Nephron (organoid): ENCODE measurements at regions not wholly inside any gene's neighbourhood (a gene's known extent, or its start where the extent isn't known, plus 50 kb on each side); places are given as distances from the start of the nearest gene placed in this dataset.

Experiments
- H3K27ac Mint-ChIP-seq, 3 experiments: 2 replicates each; pipeline ENCODE4 v1.8.0; 2020; ENCODE audit warnings: mixed read lengths in 3 of 3, mild to moderate bottlenecking in 2 of 3, moderate library complexity in 1 of 3
- H3K27me3 Mint-ChIP-seq: 2 replicates; pipeline ENCODE4 v1.8.0; 2021; ENCODE audit warnings: low read depth, mild to moderate bottlenecking, moderate library complexity, mixed read lengths
- H3K36me3 Mint-ChIP-seq: 2 replicates; pipeline ENCODE4 v1.8.0; 2020; ENCODE audit warnings: low read depth, mixed read lengths
- H3K4me1 Mint-ChIP-seq: 2 replicates; pipeline ENCODE4 v1.8.0; 2020; ENCODE audit warnings: mixed read lengths
- H3K4me3 Mint-ChIP-seq, 3 experiments: 2 replicates each; pipeline ENCODE4 v1.8.0; 2020; ENCODE audit warnings: mild to moderate bottlenecking in 3 of 3, mixed read lengths in 3 of 3, moderate library complexity in 2 of 3
- H3K9me3 Mint-ChIP-seq: 2 replicates; pipeline ENCODE4 v1.8.0; 2020; ENCODE audit warnings: mixed read lengths
- TF ChIP-seq, protein P1 (sequence below), 3 experiments: fragments of 200-600 bp; sonication (generic); IDR thresholded peaks; one replicate each; pipeline ENCODE4 v1.5.0; 2021; ENCODE audit warnings: antibody characterized with exemption in 3 of 3; ENCODE audit not compliant: unreplicated experiment in 3 of 3

DNA sequence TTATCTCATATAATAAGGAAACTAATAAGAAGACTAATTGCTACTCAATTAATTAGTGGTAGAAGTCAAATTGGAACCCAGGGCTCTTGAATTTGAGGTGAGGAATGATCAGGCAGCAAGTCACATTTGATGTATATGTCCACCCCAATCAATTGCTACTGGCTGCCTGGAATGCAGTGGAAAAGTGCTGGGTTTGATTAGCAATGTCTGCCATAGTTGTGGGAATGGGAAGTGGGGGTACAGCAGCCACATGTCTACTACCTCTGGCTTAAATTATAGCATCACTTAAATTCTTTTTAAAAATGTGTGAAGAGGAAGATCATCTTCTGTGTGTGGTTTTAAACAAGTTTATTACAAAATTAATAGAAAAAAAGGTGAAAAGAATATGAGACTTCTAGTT lies 50.8 kb upstream of the NAV2 start:
- no peak overlapping the region for H3K4me3 Mint-ChIP-seq
- H3K27me3 Mint-ChIP-seq = peaks cover 10% of the 10 kb centered on the region

DNA sequence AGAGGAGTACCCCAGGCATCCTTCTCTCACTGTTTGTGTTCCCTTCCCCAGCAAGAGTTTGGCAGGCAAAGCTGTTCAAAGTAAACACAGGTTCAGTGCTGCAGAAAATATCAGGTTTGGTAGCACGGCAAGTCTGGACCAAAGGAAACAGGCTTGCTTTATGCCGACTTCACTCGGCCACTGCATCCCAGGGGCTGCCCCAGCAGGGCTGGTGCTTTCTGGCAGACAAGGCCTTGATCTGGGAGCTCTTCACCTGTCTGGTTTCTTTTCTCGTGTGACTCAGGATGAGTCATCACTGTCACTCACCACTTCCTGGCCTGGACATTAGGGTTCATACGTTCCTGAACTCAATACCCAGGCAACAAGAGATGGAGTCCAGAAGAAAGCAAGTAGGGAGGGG lies 52.6 kb upstream of the NAV2 start:
- no peaks in the 10 kb centered on the region for H3K36me3 Mint-ChIP-seq
- no peak overlapping the region for H3K4me3 Mint-ChIP-seq
- peaks cover 15% of the 10 kb centered on the region for H3K27me3 Mint-ChIP-seq
- H3K4me1 Mint-ChIP-seq = peaks cover 5% of the 10 kb centered on the region
- TF ChIP-seq, protein P1, sequence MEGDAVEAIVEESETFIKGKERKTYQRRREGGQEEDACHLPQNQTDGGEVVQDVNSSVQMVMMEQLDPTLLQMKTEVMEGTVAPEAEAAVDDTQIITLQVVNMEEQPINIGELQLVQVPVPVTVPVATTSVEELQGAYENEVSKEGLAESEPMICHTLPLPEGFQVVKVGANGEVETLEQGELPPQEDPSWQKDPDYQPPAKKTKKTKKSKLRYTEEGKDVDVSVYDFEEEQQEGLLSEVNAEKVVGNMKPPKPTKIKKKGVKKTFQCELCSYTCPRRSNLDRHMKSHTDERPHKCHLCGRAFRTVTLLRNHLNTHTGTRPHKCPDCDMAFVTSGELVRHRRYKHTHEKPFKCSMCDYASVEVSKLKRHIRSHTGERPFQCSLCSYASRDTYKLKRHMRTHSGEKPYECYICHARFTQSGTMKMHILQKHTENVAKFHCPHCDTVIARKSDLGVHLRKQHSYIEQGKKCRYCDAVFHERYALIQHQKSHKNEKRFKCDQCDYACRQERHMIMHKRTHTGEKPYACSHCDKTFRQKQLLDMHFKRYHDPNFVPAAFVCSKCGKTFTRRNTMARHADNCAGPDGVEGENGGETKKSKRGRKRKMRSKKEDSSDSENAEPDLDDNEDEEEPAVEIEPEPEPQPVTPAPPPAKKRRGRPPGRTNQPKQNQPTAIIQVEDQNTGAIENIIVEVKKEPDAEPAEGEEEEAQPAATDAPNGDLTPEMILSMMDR (IDR thresholded peaks at IDR 0.05; ENCODE audit: unreplicated experiment in 3 of 3) = no peak
- H3K27ac Mint-ChIP-seq = no peak overlapping the region
- no peaks in the 10 kb centered on the region for H3K9me3 Mint-ChIP-seq

More for the DNA sequence above, 50.8 kb upstream of the NAV2 start:
- H3K36me3 Mint-ChIP-seq = no peaks in the 10 kb centered on the region
- no peak overlapping the region for H3K27ac Mint-ChIP-seq
- peaks cover 6% of the 10 kb centered on the region for H3K4me1 Mint-ChIP-seq
- TF ChIP-seq, protein P1 (IDR thresholded peaks at IDR 0.05; ENCODE audit: unreplicated experiment in 3 of 3) = no peak
- no peaks in the 10 kb centered on the region for H3K9me3 Mint-ChIP-seq

DNA sequence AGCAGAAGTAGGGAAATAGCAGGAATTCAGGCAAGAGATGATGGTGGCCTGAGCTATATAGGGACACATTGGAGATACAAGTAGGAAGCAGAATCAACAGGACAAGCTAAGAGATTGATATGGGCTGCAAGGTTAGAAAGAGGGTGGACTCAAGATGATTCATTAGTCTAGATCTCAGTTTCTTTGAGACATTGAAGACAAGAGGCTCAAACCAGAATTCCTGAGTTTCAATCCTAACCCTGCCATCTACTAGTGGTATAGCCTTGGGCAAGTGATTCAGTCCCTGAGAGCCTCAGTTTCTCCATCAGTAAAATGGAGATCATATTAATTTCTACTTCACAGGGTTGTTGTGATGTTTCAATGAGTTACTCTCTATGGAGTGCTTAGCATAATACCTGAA lies 53.1 kb upstream of the NAV2 start:
- Mint-ChIP-seq H3K27me3 (peaks cover 15% of the 10 kb centered on the region), H3K27ac (no peak overlapping the region)

DNA sequence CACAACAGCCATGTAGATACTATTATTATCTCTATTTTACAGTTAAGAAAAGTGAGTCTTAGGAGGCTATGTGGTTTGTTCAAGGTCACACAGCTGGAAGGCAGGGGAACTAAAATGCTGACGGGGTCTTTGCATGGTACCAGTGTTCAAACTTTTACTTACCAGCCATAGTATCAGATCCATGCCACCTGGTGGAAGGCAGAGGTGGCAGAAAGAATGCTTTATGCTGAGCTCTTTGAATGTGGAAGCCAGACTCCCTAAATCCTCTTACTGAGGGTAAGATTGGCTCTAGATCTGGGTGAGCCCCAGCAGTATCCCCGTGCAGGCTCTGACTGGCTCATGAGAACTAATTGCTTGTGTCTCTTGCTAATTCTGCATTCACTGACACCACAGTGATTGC lies 54.3 kb upstream of the NAV2 start:
- H3K36me3 Mint-ChIP-seq = no peaks in the 10 kb centered on the region
- TF ChIP-seq, protein P1 (IDR thresholded peaks at IDR 0.05; ENCODE audit: unreplicated experiment in 3 of 3) = no peak
- H3K9me3 Mint-ChIP-seq = peaks cover 2% of the 10 kb centered on the region
- no peaks in the 10 kb centered on the region for H3K4me1 Mint-ChIP-seq
- H3K4me3 Mint-ChIP-seq = no peak overlapping the region
- no peak overlapping the region for H3K27ac Mint-ChIP-seq
- peaks cover 11% of the 10 kb centered on the region for H3K27me3 Mint-ChIP-seq

More for the DNA sequence above, 53.1 kb upstream of the NAV2 start:
- no peak overlapping the region for H3K4me3 Mint-ChIP-seq
- peaks cover 2% of the 10 kb centered on the region for H3K9me3 Mint-ChIP-seq
- no peaks in the 10 kb centered on the region for H3K4me1 Mint-ChIP-seq
- TF ChIP-seq, protein P1 (IDR thresholded peaks at IDR 0.05; ENCODE audit: unreplicated experiment in 3 of 3) = no peak
- H3K36me3 Mint-ChIP-seq = no peaks in the 10 kb centered on the region

DNA sequence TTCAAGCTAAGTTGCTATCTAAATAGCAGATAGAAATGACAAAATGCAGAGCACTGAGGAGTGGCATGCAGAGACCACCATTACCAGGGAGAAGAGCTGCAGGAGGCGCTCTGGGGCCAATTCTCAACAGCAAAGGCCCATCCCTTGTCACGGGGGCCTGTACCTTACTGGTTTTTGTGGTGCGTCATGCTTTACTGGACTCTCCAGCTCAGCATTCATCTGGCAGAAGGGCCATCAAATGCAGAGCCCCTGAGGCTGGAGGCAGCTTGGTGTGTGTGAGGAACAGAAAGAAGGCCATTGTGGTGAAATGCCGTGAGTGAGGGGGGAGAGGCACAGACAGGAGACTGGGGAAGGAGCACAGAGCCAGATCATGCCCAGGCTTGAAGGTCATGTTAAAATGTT lies 56.5 kb upstream of the NAV2 start:
- Mint-ChIP-seq H3K27me3 (peaks cover 11% of the 10 kb centered on the region), H3K9me3 (peaks cover 4% of the 10 kb centered on the region), H3K4me3 (no peak overlapping the region), H3K4me1 (peaks cover 10% of the 10 kb centered on the region), H3K36me3 (no peaks in the 10 kb centered on the region), H3K27ac (no peak overlapping the region)
- TF ChIP-seq, protein P1 (IDR thresholded peaks at IDR 0.05; ENCODE audit: unreplicated experiment in 3 of 3) = no peak

DNA sequence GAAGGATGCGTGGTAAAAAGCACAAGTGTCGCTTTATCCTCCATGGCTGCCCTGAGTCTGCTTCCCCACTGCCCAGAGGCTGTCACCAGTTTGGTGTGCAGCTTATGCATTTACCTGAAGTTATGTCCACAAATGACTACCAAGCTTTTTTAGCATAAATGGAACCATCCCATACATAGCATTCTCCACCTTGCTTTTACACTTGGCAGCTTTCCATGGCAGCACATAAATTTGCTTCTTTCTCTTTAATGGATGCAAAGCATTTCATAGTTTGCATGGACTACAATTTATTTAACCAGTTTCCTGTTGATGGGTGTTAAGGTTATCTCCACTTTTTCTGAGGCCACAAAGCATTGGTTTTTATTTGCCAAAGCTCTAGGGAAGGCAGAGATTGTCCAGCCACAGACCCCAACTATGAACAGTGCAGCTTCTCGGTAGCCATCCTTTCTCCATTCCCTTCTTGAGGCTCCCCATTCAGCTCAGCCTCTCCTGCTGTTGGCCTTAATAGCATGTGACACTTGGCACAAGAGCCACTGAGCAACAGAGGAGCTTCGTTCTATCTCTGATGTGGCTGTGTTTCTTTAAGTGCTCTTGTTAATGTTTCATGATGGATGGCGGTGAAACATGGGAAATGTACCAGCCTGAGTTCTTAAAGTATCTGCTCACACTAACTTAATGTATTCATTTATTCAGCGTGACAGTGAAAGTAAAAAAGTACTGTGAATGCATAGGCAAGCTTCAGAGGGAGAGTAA lies 59.8 kb upstream of the NAV2 start:
- peaks cover 4% of the 10 kb centered on the region for H3K9me3 Mint-ChIP-seq
- TF ChIP-seq, protein P1 (IDR thresholded peaks at IDR 0.05; ENCODE audit: unreplicated experiment in 3 of 3) = no peak
- no peak overlapping the region for H3K4me3 Mint-ChIP-seq
- peak overlapping the region in 1 of 3 experiments; percentile 2 for H3K27ac Mint-ChIP-seq
- peaks cover 5% of the 10 kb centered on the region for H3K27me3 Mint-ChIP-seq
- H3K36me3 Mint-ChIP-seq = no peaks in the 10 kb centered on the region
- peaks cover 14% of the 10 kb centered on the region for H3K4me1 Mint-ChIP-seq
